Esophagus squamous epithelium (tissue), 4 donors: ENCODE measurements at regions not wholly inside any gene's neighbourhood (a gene's known extent, or its start where the extent isn't known, plus 50 kb on each side); places are given as distances from the start of the nearest gene placed in this dataset.

ENCODE experiments used
- POLR2A ChIP-seq, 4 donors: fragments of 450-650 bp; IDR thresholded peaks; one replicate each; pipeline ENCODE4 v1.6.1; 2017; ENCODE audit warnings: antibody characterized with exemption in 4 of 4, mild to moderate bottlenecking in 4 of 4, moderate library complexity in 3 of 4
- TF ChIP-seq, protein P1 (sequence below), 6 experiments: fragments of 450-650 bp in 4 of 6; fragments of 200-600 bp in 2 of 6; sonication (generic) in 2 of 6; IDR thresholded peaks; one replicate each; pipeline ENCODE4 v1.5.1; 2016 to 2019; ENCODE audit warnings: antibody characterized with exemption in 6 of 6, mild to moderate bottlenecking in 4 of 6, moderate library complexity in 4 of 6

DNA sequence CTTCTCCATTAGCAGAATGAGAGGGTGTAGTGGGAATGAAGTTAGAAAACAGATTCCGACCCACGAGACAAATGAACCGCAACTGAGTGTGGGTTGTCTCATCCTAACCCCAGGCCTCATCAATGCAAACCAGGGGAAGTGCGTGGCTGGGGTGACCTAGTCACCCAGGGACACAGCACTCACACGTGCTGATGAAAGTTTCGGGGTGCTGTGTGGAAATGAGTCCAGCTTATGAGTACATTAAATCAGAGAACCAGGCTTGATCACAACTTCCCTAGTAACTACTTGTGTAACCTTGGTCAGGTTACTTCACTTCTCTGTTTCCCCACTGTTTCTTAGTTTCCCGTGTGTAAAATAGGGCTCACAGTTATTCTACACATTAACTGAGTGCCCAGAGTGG, 95.4 kb upstream of the CDKN3 start:
- TF ChIP-seq, protein P1, sequence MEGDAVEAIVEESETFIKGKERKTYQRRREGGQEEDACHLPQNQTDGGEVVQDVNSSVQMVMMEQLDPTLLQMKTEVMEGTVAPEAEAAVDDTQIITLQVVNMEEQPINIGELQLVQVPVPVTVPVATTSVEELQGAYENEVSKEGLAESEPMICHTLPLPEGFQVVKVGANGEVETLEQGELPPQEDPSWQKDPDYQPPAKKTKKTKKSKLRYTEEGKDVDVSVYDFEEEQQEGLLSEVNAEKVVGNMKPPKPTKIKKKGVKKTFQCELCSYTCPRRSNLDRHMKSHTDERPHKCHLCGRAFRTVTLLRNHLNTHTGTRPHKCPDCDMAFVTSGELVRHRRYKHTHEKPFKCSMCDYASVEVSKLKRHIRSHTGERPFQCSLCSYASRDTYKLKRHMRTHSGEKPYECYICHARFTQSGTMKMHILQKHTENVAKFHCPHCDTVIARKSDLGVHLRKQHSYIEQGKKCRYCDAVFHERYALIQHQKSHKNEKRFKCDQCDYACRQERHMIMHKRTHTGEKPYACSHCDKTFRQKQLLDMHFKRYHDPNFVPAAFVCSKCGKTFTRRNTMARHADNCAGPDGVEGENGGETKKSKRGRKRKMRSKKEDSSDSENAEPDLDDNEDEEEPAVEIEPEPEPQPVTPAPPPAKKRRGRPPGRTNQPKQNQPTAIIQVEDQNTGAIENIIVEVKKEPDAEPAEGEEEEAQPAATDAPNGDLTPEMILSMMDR (IDR thresholded peaks at IDR 0.05): no peak
- TF ChIP-seq POLR2A (IDR thresholded peaks at IDR 0.05): no peak
